GM13976 (cell line): ENCODE measurements at regions not wholly inside any gene's neighbourhood (a gene's known extent, or its start where the extent isn't known, plus 50 kb on each side); places are given as distances from the start of the nearest gene placed in this dataset.

Experiments used
- DNase-seq: peaks from one replicate; pipeline ENCODE4 v3.0.0; 2012; ENCODE audit warnings: low spot score
- in situ Hi-C: fragments of 300-500 bp; cut with MboI; formaldehyde crosslinking; loops from one replicate; pipeline ENCODE4 v1.12.0; 2022; ENCODE audit warnings: low sequenced_read_pairs, mixed read lengths, inconsistent platforms; ENCODE audit not compliant: unreplicated experiment
- TF ChIP-seq, protein P1 (sequence below): IDR thresholded peaks from 2 replicates; pipeline ENCODE4 v1.5.1; 2012; ENCODE audit warnings: borderline replicate concordance, mild to moderate bottlenecking; ENCODE audit not compliant: insufficient read depth; ENCODE audit errors: extremely low read depth, missing control alignments, control extremely low read depth

DNA sequence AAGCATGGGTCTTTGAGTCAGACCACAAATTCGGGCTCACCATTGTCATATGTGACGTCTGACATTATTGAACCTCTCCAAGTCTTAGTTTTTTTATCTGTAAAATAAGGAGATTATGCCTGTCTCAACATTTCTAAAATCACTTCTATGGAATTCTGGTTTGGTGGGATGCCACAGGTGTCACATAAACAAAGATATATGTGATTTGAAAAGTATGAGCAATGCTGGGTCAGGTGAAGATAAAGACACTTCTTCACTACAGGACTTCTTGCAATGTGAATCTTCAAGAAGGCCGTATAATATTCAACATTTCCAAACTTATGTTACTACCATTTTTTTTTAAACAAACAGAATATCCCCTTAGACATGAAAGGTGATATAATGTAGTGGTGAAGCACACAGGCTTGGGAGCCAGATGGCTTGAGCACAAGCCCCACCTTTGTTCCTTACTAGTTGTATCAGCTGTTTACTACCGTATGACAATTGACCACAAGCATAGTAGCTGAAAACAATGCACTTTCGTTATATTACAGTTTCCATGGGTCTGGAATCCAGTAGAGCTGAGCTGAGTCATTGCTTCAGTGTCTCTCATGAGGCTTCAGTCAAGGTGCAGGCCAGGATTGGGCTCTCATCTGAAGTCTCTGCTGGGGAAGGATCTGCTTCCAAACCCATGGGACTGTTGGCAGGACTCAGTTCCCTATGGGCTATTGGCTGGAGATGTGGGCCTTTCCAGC, 87.7 kb downstream of the UTP18 start:
- TF ChIP-seq, protein P1, sequence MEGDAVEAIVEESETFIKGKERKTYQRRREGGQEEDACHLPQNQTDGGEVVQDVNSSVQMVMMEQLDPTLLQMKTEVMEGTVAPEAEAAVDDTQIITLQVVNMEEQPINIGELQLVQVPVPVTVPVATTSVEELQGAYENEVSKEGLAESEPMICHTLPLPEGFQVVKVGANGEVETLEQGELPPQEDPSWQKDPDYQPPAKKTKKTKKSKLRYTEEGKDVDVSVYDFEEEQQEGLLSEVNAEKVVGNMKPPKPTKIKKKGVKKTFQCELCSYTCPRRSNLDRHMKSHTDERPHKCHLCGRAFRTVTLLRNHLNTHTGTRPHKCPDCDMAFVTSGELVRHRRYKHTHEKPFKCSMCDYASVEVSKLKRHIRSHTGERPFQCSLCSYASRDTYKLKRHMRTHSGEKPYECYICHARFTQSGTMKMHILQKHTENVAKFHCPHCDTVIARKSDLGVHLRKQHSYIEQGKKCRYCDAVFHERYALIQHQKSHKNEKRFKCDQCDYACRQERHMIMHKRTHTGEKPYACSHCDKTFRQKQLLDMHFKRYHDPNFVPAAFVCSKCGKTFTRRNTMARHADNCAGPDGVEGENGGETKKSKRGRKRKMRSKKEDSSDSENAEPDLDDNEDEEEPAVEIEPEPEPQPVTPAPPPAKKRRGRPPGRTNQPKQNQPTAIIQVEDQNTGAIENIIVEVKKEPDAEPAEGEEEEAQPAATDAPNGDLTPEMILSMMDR: no peak
- no peak for DNase-seq
- in situ Hi-C loops: no loop called here

DNA sequence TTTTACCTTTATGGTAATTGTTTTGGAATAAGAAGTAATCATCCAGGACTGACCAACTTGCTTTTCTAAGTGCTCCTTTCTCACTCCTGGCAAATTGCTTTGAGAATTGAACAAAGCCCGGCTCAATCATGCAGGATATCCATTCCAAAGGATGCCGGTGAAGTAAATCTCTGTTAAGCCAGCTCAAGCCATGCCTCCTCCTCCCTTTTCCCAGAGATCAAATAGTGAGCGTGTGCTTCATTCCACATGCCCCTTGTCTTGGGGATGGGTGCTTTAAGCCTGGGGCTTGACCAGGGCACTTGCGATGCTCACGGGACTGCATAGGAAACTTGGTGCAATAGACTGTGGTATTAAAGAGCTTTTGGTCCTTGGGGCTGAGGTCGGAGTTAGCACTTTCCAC, 90.7 kb downstream of the UTP18 start:
- no peak for DNase-seq
- TF ChIP-seq, protein P1: no peak
- in situ Hi-C loops: no loop called here

DNA sequence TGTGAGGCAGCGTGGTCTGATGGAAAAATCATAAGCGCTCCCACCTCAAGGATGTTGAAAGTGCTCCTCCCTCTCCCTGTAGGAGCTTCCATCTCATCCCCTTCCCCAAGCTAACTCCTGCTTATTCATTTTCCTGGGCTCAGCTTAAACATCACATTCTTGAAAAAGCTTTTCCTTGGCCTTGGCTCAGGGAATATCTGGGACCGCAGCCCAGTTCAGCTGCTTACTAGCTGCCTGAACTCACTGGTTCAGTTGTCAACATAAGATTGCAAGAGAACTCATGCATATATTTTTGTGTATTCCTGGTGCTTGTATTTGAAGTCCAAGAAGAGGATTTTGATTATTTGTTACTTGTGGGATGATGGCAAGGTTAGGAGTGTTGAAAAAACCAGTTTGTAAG, 91.5 kb downstream of the UTP18 start:
- TF ChIP-seq, protein P1: no peak
- no peak for DNase-seq
- in situ Hi-C loops: no loop called here

DNA sequence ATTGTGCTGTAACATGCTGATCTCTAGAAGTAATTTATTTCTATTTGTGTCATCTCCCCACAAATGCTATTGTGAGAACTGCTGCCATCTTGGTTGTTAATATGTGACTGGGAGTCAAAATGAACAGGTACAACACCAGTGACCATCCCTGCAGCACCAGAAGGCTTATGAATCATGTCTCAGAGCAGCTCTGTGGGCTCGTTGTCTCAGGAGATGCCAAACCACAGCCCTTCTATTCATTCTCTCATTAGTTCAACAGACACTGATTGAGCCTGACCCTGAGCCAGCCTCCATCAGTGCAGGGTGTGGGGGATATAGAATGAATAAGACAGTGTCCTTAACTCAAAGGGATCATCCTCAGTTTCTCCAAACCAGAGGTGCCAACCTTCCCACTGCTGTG, 92.5 kb downstream of the UTP18 start:
- in situ Hi-C loops: no loop called here

DNA sequence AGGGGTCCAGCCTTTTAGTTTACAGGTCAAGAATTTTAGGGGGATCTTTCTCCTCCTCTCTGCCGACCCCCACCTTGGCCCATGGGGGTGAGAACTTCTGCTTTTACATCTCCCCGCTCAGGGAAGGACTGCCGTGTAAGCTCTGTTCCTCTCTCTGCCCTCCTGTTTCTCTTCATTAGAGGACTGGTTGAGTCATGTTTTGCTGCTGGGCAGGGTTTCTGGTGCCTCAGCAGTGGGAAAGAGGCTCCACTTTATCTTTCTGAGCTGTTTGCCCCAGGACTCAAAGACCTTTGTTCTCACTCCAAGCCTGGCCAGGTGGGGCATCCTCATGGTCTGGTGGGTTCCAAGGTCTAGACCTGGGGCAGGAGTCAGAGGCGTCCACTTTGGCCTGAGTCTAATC, 93.0 kb downstream of the UTP18 start:
- in situ Hi-C loops: no loop called here
- DNase-seq: no peak
- TF ChIP-seq, protein P1: no peak

More for the DNA sequence above, 92.5 kb downstream of the UTP18 start:
- DNase-seq: no peak
- TF ChIP-seq, protein P1: no peak

DNA sequence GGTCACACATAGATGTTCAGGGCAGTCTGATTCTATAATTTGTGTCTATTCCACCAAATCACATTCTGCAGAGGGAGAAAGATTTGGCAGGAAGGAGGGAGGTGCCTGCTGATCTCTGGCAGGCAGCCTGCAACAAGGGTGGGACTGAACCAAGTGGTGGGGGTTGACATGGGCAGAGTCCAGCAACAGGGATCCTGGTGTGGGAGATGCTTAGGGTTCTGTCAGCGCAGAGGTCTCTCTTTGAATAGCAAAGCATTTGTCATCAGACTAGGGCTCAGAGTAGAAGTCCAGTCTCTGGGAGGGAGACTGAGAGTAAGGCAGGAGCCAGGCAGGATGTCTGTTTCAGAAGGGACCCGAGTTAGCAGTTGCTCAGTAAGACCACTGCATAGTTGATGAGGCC, 94.6 kb downstream of the UTP18 start:
- in situ Hi-C loops: no loop called here
- DNase-seq: no peak
- TF ChIP-seq, protein P1: no peak
